GM12878 (cell line): ENCODE measurements at regions not wholly inside any gene's neighbourhood (a gene's known extent, or its start where the extent isn't known, plus 50 kb on each side); places are given as distances from the start of the nearest gene placed in this dataset.

Experiments
- TF ChIP-seq, protein P1 (sequence below), 3 experiments: IDR thresholded peaks in 2 of 3; conservative IDR thresholded peaks in 1 of 3; 2 replicates each; pipeline ENCODE4 v1.5.1; 2011; ENCODE audit warnings: low read depth in 3 of 3, low read length in 3 of 3, mild to moderate bottlenecking in 3 of 3, control low read depth in 2 of 3, moderate library complexity in 2 of 3, inconsistent platforms in 1 of 3, mixed read lengths in 1 of 3; ENCODE audit not compliant: control insufficient read depth in 2 of 3, insufficient read depth in 1 of 3; ENCODE audit errors: extremely low read depth in 1 of 3
- TF ChIP-seq, protein P2 (sequence below): IDR thresholded peaks from 2 replicates; pipeline ENCODE4 v1.6.1; 2012; ENCODE audit warnings: low read depth, low read length, improper control_type of control experiment

DNA sequence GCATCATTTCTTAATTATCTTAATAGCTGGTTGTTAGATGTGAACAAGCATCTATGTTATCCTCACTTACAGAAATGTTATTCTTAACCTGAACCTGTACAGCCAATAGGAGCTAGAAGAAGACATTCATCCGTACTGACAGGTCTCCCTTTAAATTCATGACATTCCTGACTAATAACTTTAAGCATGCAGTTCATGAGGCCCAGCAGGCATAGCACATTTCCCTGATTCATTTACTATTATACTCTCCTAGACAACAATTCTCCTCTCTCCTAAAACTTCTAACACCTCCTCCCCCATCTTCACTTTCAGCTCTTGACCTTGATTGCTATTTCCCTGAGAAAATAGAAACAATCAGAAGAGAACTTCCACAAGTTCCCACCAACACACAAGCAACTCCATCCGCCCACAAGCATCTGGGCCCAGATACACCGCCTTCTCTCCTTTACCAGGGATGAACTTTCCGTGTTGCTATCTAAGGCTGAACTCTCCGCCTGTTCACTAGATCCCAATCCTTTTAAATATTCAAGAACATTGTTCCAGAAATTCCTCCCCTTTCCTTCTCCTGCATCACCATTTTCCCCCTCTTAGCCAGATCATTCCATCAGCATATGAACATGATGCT is 62.9 kb upstream of the SPRED1 start:
- TF ChIP-seq, protein P1, sequence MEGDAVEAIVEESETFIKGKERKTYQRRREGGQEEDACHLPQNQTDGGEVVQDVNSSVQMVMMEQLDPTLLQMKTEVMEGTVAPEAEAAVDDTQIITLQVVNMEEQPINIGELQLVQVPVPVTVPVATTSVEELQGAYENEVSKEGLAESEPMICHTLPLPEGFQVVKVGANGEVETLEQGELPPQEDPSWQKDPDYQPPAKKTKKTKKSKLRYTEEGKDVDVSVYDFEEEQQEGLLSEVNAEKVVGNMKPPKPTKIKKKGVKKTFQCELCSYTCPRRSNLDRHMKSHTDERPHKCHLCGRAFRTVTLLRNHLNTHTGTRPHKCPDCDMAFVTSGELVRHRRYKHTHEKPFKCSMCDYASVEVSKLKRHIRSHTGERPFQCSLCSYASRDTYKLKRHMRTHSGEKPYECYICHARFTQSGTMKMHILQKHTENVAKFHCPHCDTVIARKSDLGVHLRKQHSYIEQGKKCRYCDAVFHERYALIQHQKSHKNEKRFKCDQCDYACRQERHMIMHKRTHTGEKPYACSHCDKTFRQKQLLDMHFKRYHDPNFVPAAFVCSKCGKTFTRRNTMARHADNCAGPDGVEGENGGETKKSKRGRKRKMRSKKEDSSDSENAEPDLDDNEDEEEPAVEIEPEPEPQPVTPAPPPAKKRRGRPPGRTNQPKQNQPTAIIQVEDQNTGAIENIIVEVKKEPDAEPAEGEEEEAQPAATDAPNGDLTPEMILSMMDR (IDR thresholded peaks at IDR 0.05 in 2 of 3, conservative IDR thresholded peaks at IDR 0.05 in 1 of 3; ENCODE audit: control insufficient read depth in 2 of 3, extremely low read depth in 1 of 3, insufficient read depth in 1 of 3, low read depth in 3 of 3, low read length in 3 of 3), result no peak
- TF ChIP-seq, protein P2, sequence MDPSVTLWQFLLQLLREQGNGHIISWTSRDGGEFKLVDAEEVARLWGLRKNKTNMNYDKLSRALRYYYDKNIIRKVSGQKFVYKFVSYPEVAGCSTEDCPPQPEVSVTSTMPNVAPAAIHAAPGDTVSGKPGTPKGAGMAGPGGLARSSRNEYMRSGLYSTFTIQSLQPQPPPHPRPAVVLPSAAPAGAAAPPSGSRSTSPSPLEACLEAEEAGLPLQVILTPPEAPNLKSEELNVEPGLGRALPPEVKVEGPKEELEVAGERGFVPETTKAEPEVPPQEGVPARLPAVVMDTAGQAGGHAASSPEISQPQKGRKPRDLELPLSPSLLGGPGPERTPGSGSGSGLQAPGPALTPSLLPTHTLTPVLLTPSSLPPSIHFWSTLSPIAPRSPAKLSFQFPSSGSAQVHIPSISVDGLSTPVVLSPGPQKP, result no peak
